ENCODE measurements at regions not wholly inside any gene's neighbourhood (a gene's known extent, or its start where the extent isn't known, plus 50 kb on each side); places are given as distances from the start of the nearest gene placed in this dataset.

DNA sequence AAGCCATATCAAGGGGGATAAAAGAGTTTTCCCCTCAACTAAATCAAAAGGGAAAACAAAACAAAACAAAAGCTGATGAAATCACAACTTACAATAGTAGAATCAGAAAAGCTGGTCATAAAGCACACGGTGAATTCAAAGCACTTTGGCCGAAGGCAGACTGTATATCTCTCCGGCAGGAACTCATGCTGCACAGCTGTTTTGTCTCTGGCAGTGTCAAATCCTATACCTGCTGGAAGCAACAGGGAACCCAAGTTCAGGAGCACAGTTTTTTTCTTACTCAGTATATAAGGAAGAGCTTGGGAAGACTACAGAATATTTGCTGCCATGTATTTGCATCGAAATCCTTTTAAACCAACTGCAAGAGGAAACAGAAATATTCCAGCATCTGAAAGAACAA, 213.7 kb downstream of the RFC3 start:
- TF ChIP-seq RARB (CRISPR knock-in tag; IDR thresholded peaks at IDR 0.05) (no peak), CSDC2 (CRISPR knock-in tag; IDR thresholded peaks at IDR 0.05) (no peak), PATZ1 (CRISPR knock-in tag; IDR thresholded peaks at IDR 0.05; ENCODE audit: borderline replicate concordance) (no peak), ZFP3 (CRISPR knock-in tag; IDR thresholded peaks at IDR 0.05) (no peak), TOX (CRISPR knock-in tag; IDR thresholded peaks at IDR 0.05; ENCODE audit: borderline replicate concordance) (no peak), ESRRG (CRISPR knock-in tag; IDR thresholded peaks at IDR 0.05) (no peak), ZFP30 (CRISPR knock-in tag; IDR thresholded peaks at IDR 0.05) (no peak), PPARA (CRISPR knock-in tag; IDR thresholded peaks at IDR 0.05; ENCODE audit: borderline replicate concordance) (no peak), SNAI2 (CRISPR knock-in tag; IDR thresholded peaks at IDR 0.05) (no peak)
- TF ChIP-seq, protein P1, sequence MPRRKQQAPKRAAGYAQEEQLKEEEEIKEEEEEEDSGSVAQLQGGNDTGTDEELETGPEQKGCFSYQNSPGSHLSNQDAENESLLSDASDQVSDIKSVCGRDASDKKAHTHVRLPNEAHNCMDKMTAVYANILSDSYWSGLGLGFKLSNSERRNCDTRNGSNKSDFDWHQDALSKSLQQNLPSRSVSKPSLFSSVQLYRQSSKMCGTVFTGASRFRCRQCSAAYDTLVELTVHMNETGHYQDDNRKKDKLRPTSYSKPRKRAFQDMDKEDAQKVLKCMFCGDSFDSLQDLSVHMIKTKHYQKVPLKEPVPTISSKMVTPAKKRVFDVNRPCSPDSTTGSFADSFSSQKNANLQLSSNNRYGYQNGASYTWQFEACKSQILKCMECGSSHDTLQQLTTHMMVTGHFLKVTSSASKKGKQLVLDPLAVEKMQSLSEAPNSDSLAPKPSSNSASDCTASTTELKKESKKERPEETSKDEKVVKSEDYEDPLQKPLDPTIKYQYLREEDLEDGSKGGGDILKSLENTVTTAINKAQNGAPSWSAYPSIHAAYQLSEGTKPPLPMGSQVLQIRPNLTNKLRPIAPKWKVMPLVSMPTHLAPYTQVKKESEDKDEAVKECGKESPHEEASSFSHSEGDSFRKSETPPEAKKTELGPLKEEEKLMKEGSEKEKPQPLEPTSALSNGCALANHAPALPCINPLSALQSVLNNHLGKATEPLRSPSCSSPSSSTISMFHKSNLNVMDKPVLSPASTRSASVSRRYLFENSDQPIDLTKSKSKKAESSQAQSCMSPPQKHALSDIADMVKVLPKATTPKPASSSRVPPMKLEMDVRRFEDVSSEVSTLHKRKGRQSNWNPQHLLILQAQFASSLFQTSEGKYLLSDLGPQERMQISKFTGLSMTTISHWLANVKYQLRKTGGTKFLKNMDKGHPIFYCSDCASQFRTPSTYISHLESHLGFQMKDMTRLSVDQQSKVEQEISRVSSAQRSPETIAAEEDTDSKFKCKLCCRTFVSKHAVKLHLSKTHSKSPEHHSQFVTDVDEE (CRISPR knock-in tag; IDR thresholded peaks at IDR 0.05) = no peak
- TF ChIP-seq, protein P2, sequence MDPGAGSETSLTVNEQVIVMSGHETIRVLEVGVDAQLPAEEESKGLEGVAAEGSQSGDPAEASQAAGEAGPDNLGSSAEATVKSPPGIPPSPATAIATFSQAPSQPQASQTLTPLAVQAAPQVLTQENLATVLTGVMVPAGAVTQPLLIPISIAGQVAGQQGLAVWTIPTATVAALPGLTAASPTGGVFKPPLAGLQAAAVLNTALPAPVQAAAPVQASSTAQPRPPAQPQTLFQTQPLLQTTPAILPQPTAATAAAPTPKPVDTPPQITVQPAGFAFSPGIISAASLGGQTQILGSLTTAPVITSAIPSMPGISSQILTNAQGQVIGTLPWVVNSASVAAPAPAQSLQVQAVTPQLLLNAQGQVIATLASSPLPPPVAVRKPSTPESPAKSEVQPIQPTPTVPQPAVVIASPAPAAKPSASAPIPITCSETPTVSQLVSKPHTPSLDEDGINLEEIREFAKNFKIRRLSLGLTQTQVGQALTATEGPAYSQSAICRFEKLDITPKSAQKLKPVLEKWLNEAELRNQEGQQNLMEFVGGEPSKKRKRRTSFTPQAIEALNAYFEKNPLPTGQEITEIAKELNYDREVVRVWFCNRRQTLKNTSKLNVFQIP (CRISPR knock-in tag; IDR thresholded peaks at IDR 0.05; ENCODE audit: borderline replicate concordance, low read depth) = no peak

Data from SK-N-SH treated with all-trans-retinoic acid at 6 μM for 48 hours (cell line).